Neural cell (in vitro differentiated cells): ENCODE measurements at regions not wholly inside any gene's neighbourhood (a gene's known extent, or its start where the extent isn't known, plus 50 kb on each side); places are given as distances from the start of the nearest gene placed in this dataset.

Source experiments
- H2AFZ ChIP-seq: fragments of 200-600, 300-800 bp; sonication (generic), shearing (Covaris generic); 2 replicates; pipeline ENCODE4 v1.6.0; 2014; ENCODE audit warnings: low read depth, mild to moderate bottlenecking, antibody characterized with exemption, low read length, moderate library complexity
- H3F3A ChIP-seq: fragments of 200-600 bp; shearing (Covaris generic); 2 replicates; pipeline ENCODE4 v1.6.1; 2016; ENCODE audit warnings: mild to moderate bottlenecking, moderate library complexity, mixed read lengths, antibody characterized with exemption, low read length; ENCODE audit not compliant: insufficient read depth, poor library complexity, severe bottlenecking
- H3K27ac ChIP-seq: fragments of 200-600, 300-800 bp; sonication (generic), shearing (Covaris generic); 2 replicates; pipeline ENCODE4 v1.5.1; 2014; ENCODE audit warnings: mild to moderate bottlenecking, low read length, moderate library complexity
- H3K27me3 ChIP-seq: fragments of 300-800, 200-600 bp; sonication (generic), shearing (Covaris generic); 2 replicates; pipeline ENCODE4 v1.6.0; 2014; ENCODE audit warnings: mild to moderate bottlenecking, low read depth, low read length, moderate library complexity; ENCODE audit not compliant: insufficient read depth
- H3K36me3 ChIP-seq: fragments of 300-800, 200-600 bp; sonication (generic), shearing (Covaris generic); 2 replicates; pipeline ENCODE4 v1.5.1; 2014; ENCODE audit warnings: mild to moderate bottlenecking, antibody characterized with exemption, low read length, moderate library complexity; ENCODE audit not compliant: insufficient read depth
- H3K4me2 ChIP-seq: fragments of 300-800, 200-600 bp; sonication (generic), shearing (Covaris generic); 2 replicates; pipeline ENCODE4 v1.6.0; 2014; ENCODE audit warnings: mild to moderate bottlenecking, low read length
- H3K4me3 ChIP-seq: fragments of 300-800, 200-600 bp; sonication (generic), shearing (Covaris generic); 2 replicates; pipeline ENCODE4 v1.5.1; 2014; ENCODE audit warnings: mild to moderate bottlenecking, low read length, moderate library complexity
- H3K79me2 ChIP-seq: fragments of 200-600 bp; shearing (Covaris generic); replicated peaks from 2 replicates; pipeline ENCODE4 v1.6.0; 2014; ENCODE audit warnings: mild to moderate bottlenecking, low read length, moderate library complexity; ENCODE audit not compliant: insufficient read depth
- H3K9ac ChIP-seq: fragments of 300-800, 200-600 bp; sonication (generic), shearing (Covaris generic); 2 replicates; pipeline ENCODE4 v1.6.1; 2016; ENCODE audit warnings: mild to moderate bottlenecking, low read length, mixed read lengths
- H3K9me2 ChIP-seq: fragments of 200-600 bp; shearing (Covaris generic); 2 replicates; pipeline ENCODE4 v1.6.1; 2016; ENCODE audit warnings: mild to moderate bottlenecking, low read length, mixed read lengths; ENCODE audit not compliant: insufficient read depth
- H3K9me3 ChIP-seq: fragments of 200-600, 300-800 bp; sonication (generic), shearing (Covaris generic); 2 replicates; pipeline ENCODE4 v1.6.1; 2016; ENCODE audit warnings: mild to moderate bottlenecking, mixed run types, low read length, moderate library complexity, mixed read lengths
- H4K20me1 ChIP-seq: fragments of 200-600 bp; shearing (Covaris generic); 2 replicates; pipeline ENCODE4 v1.6.1; 2016; ENCODE audit warnings: mild to moderate bottlenecking, mixed run types; ENCODE audit not compliant: insufficient read depth
- CTCF ChIP-seq: fragments of 450-650 bp; IDR thresholded peaks from 2 replicates; pipeline ENCODE4 v1.5.1; 2014; ENCODE audit warnings: antibody characterized with exemption, mild to moderate bottlenecking, moderate library complexity; ENCODE audit not compliant: poor library complexity, severe bottlenecking
- EP300 ChIP-seq: fragments of 450-650 bp; conservative IDR thresholded peaks from 2 replicates; pipeline ENCODE4 v1.6.1; 2014; ENCODE audit warnings: antibody characterized with exemption, mild to moderate bottlenecking, moderate library complexity; ENCODE audit not compliant: poor library complexity, severe bottlenecking
- EZH2 ChIP-seq: fragments of 200-600, 300-800 bp; shearing (Covaris generic), sonication (generic); IDR thresholded peaks from 2 replicates; pipeline ENCODE4 v1.6.1; 2014; ENCODE audit warnings: antibody characterized with exemption, low read length, borderline replicate concordance, mild to moderate bottlenecking; ENCODE audit not compliant: insufficient read depth, poor library complexity, severe bottlenecking
- MXI1 ChIP-seq: fragments of 450-650 bp; conservative IDR thresholded peaks from 2 replicates; pipeline ENCODE4 v1.6.1; 2014; ENCODE audit warnings: antibody characterized with exemption, mild to moderate bottlenecking; ENCODE audit not compliant: poor library complexity, severe bottlenecking
- POLR2AphosphoS5 ChIP-seq: IDR thresholded peaks from 2 replicates; pipeline ENCODE4 v1.6.1; 2012
- RAD21 ChIP-seq: fragments of 450-650 bp; conservative IDR thresholded peaks from 2 replicates; pipeline ENCODE4 v1.6.1; 2014; ENCODE audit warnings: antibody characterized with exemption, mild to moderate bottlenecking, moderate library complexity
- SMC3 ChIP-seq: fragments of 450-650 bp; conservative IDR thresholded peaks from 2 replicates; pipeline ENCODE4 v1.6.1; 2014; ENCODE audit warnings: antibody characterized with exemption, mild to moderate bottlenecking, moderate library complexity; ENCODE audit not compliant: poor library complexity
- TAF1 ChIP-seq: IDR thresholded peaks from 2 replicates; pipeline ENCODE4 v1.6.1; 2012; ENCODE audit warnings: low read depth
- TF ChIP-seq, protein P1 (sequence below): IDR thresholded peaks from 2 replicates; pipeline ENCODE4 v1.6.1; 2012; ENCODE audit warnings: borderline replicate concordance

DNA sequence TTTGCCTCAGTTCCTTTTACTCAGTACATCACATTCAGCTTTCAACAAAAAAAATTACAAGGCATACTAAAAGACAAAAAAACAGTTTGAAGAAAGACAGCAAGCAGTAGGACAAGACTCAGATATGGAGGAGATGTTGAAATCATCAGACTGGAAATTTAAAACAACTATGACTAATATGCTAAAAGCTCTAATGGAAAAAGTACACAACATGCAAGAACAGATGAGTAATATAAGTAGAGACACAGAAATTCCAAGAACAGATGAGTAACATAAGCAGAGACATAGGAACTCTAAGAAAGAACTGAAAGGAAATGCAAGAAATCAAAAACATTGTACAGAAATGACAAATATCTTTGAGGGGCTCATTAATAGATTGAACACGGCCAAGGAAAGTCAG is 402.6 kb downstream of the NEBL start:
- no peaks in the 10 kb centered on the region for H3K27me3 ChIP-seq
- no peaks in the 10 kb centered on the region for H3K79me2 ChIP-seq
- peaks cover 5% of the 10 kb centered on the region for H3K9me3 ChIP-seq
- H3K9ac ChIP-seq, result no peak overlapping the region
- no peak overlapping the region for H3K4me2 ChIP-seq
- no peak overlapping the region for H2AFZ ChIP-seq
- no peak overlapping the region for H3K4me3 ChIP-seq
- no peaks in the 10 kb centered on the region for H3K9me2 ChIP-seq
- H3K27ac ChIP-seq, result no peak overlapping the region
- H4K20me1 ChIP-seq, result no peaks in the 10 kb centered on the region
- H3K36me3 ChIP-seq, result no peaks in the 10 kb centered on the region
- no peaks in the 10 kb centered on the region for H3F3A ChIP-seq
- TF ChIP-seq EZH2 (no peak), RAD21 (no peak), EP300 (no peak), POLR2AphosphoS5 (no peak)
- TF ChIP-seq, protein P1, sequence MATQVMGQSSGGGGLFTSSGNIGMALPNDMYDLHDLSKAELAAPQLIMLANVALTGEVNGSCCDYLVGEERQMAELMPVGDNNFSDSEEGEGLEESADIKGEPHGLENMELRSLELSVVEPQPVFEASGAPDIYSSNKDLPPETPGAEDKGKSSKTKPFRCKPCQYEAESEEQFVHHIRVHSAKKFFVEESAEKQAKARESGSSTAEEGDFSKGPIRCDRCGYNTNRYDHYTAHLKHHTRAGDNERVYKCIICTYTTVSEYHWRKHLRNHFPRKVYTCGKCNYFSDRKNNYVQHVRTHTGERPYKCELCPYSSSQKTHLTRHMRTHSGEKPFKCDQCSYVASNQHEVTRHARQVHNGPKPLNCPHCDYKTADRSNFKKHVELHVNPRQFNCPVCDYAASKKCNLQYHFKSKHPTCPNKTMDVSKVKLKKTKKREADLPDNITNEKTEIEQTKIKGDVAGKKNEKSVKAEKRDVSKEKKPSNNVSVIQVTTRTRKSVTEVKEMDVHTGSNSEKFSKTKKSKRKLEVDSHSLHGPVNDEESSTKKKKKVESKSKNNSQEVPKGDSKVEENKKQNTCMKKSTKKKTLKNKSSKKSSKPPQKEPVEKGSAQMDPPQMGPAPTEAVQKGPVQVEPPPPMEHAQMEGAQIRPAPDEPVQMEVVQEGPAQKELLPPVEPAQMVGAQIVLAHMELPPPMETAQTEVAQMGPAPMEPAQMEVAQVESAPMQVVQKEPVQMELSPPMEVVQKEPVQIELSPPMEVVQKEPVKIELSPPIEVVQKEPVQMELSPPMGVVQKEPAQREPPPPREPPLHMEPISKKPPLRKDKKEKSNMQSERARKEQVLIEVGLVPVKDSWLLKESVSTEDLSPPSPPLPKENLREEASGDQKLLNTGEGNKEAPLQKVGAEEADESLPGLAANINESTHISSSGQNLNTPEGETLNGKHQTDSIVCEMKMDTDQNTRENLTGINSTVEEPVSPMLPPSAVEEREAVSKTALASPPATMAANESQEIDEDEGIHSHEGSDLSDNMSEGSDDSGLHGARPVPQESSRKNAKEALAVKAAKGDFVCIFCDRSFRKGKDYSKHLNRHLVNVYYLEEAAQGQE, result no peak

DNA sequence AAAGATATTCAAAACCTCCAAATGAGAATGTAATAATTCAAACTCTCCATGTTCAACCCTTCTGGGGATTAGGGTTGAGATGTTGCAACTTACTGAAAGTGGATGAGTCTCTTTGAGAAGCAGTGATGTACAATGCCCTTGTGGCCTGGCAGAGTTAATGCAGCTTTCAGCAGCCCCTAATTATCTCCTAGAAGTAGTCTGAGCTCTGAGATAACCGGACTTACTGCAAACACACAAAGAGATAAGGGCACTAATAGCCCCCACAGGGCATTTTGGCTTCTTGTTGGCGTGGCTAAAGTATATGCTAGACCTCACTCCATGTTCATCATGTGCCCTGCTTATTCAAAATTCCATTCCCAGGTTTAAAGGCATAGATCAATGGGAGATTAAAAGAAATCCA is 404.7 kb downstream of the NEBL start:
- peaks cover 5% of the 10 kb centered on the region for H3K9me3 ChIP-seq
- no peak overlapping the region for H3K27ac ChIP-seq
- H3K4me2 ChIP-seq, result no peak overlapping the region
- H3K79me2 ChIP-seq, result no peaks in the 10 kb centered on the region
- no peaks in the 10 kb centered on the region for H4K20me1 ChIP-seq
- no peaks in the 10 kb centered on the region for H3F3A ChIP-seq
- H3K27me3 ChIP-seq, result no peaks in the 10 kb centered on the region
- H3K9me2 ChIP-seq, result no peaks in the 10 kb centered on the region
- H2AFZ ChIP-seq, result no peak overlapping the region
- TF ChIP-seq, protein P1, result no peak
- TF ChIP-seq POLR2AphosphoS5 (no peak), RAD21 (no peak), TAF1 (no peak), MXI1 (no peak), SMC3 (no peak), CTCF (no peak), EZH2 (no peak), EP300 (no peak)
- H3K4me3 ChIP-seq, result no peak overlapping the region
- no peaks in the 10 kb centered on the region for H3K36me3 ChIP-seq
- H3K9ac ChIP-seq, result no peak overlapping the region
